H9 (cell line): ENCODE measurements at regions not wholly inside any gene's neighbourhood (a gene's known extent, or its start where the extent isn't known, plus 50 kb on each side); places are given as distances from the start of the nearest gene placed in this dataset.

ENCODE experiments used
- DNase-seq: peaks from one replicate; pipeline ENCODE4 v3.0.0-alpha.2; 2017
- H2AFZ ChIP-seq: one replicate; pipeline ENCODE4 v1.6.1; 2013; ENCODE audit warnings: mild to moderate bottlenecking, low read length, control low read depth, moderate library complexity
- H2AK5ac ChIP-seq: 2 replicates; pipeline ENCODE4 v1.6.1; 2013; ENCODE audit warnings: low read length, control low read depth, mixed read lengths; ENCODE audit not compliant: insufficient read length
- H2BK120ac ChIP-seq: one replicate; pipeline ENCODE4 v1.6.1; 2013; ENCODE audit warnings: low read depth, mild to moderate bottlenecking, low read length, control low read depth, inconsistent platforms; ENCODE audit not compliant: poor library complexity, severe bottlenecking
- H2BK12ac ChIP-seq: 2 replicates; pipeline ENCODE4 v1.6.1; 2013; ENCODE audit warnings: low read length, control low read depth, mixed read lengths, low read depth; ENCODE audit not compliant: insufficient read length
- H2BK15ac ChIP-seq: 2 replicates; pipeline ENCODE4 v1.6.1; 2013; ENCODE audit warnings: low read depth, low read length, control low read depth
- H2BK20ac ChIP-seq: one replicate; pipeline ENCODE4 v1.6.1; 2013; ENCODE audit warnings: low read depth, mild to moderate bottlenecking, low read length, control low read depth, inconsistent platforms; ENCODE audit not compliant: poor library complexity, severe bottlenecking
- H2BK5ac ChIP-seq: 2 replicates; pipeline ENCODE4 v1.6.1; 2013; ENCODE audit warnings: low read length, control low read depth, mixed read lengths; ENCODE audit not compliant: insufficient read length
- H3K14ac ChIP-seq: 2 replicates; pipeline ENCODE4 v1.6.1; 2013; ENCODE audit warnings: low read length, control low read depth; ENCODE audit not compliant: insufficient read depth
- H3K18ac ChIP-seq: 2 replicates; pipeline ENCODE4 v1.6.1; 2013; ENCODE audit warnings: low read depth, mild to moderate bottlenecking, mixed read lengths, low read length, control low read depth; ENCODE audit not compliant: insufficient read length
- H3K23ac ChIP-seq: 2 replicates; pipeline ENCODE4 v1.6.1; 2013; ENCODE audit warnings: low read length, control low read depth, mixed read lengths, low read depth; ENCODE audit not compliant: insufficient read length
- H3K23me2 ChIP-seq: 2 replicates; pipeline ENCODE4 v1.6.1; 2013; ENCODE audit warnings: low read depth, mild to moderate bottlenecking, mixed read lengths, low read length, control low read depth; ENCODE audit not compliant: insufficient read length, poor library complexity, severe bottlenecking
- H3K27ac ChIP-seq: 2 replicates; pipeline ENCODE4 v1.5.1; 2013; ENCODE audit warnings: low read length, control low read depth, mixed read lengths, low read depth; ENCODE audit not compliant: insufficient read length
- H3K27me3 ChIP-seq: 2 replicates; pipeline ENCODE4 v1.6.1; 2013; ENCODE audit warnings: low read length, control low read depth, inconsistent platforms; ENCODE audit not compliant: insufficient read depth
- H3K4ac ChIP-seq: 2 replicates; pipeline ENCODE4 v1.6.1; 2013; ENCODE audit warnings: low read depth, mild to moderate bottlenecking, control low read depth, inconsistent platforms, low read length, moderate library complexity
- H3K4me1 ChIP-seq: 2 replicates; pipeline ENCODE4 v1.6.1; 2013; ENCODE audit warnings: low read length, control low read depth, inconsistent platforms; ENCODE audit not compliant: insufficient read depth
- H3K4me2 ChIP-seq: 2 replicates; pipeline ENCODE4 v1.6.1; 2013; ENCODE audit warnings: low read length, control low read depth, mixed read lengths; ENCODE audit not compliant: insufficient read length, insufficient read depth
- H3K56ac ChIP-seq: 2 replicates; pipeline ENCODE4 v1.6.1; 2013; ENCODE audit warnings: low read depth, mild to moderate bottlenecking, mixed read lengths, low read length, control low read depth; ENCODE audit not compliant: insufficient read length
- H3K79me1 ChIP-seq: 2 replicates; pipeline ENCODE4 v1.6.1; 2013; ENCODE audit warnings: low read depth, mild to moderate bottlenecking, moderate library complexity, low read length, control low read depth, inconsistent platforms; ENCODE audit not compliant: insufficient read depth, poor library complexity, severe bottlenecking
- H3K79me2 ChIP-seq: 2 replicates; pipeline ENCODE4 v1.6.1; 2013; ENCODE audit warnings: low read length, control low read depth, inconsistent platforms; ENCODE audit not compliant: insufficient read depth
- H3K9ac ChIP-seq: 2 replicates; pipeline ENCODE4 v1.6.1; 2013; ENCODE audit warnings: low read length, control low read depth, mixed read lengths; ENCODE audit not compliant: insufficient read length; ENCODE audit errors: extremely low read depth
- H3K9me3 ChIP-seq: one replicate; pipeline ENCODE4 v1.6.1; 2013; ENCODE audit warnings: low read depth, low read length, inconsistent platforms; ENCODE audit not compliant: control insufficient read depth
- H3T11ph ChIP-seq: one replicate; pipeline ENCODE4 v1.6.1; 2013; ENCODE audit warnings: mild to moderate bottlenecking, low read length, control low read depth, inconsistent platforms
- H4K20me1 ChIP-seq: one replicate; pipeline ENCODE4 v1.6.1; 2013; ENCODE audit not compliant: control insufficient read depth, insufficient read length, insufficient read depth
- H4K5ac ChIP-seq: 2 replicates; pipeline ENCODE4 v1.6.1; 2013; ENCODE audit warnings: low read depth, mild to moderate bottlenecking, mixed read lengths, low read length, control low read depth; ENCODE audit not compliant: insufficient read length
- H4K8ac ChIP-seq: replicated peaks from 2 replicates; pipeline ENCODE4 v1.6.1; 2013; ENCODE audit warnings: low read length, control low read depth, mixed read lengths, low read depth; ENCODE audit not compliant: insufficient read length
- H4K91ac ChIP-seq: 2 replicates; pipeline ENCODE4 v1.6.1; 2013; ENCODE audit warnings: low read depth, mild to moderate bottlenecking, moderate library complexity, mixed read lengths, low read length, control low read depth; ENCODE audit not compliant: insufficient read length
- H3K27ac Mint-ChIP-seq, 3 experiments: 2 replicates in 2 of 3; 3 replicates in 1 of 3; pipeline ENCODE4 v1.8.0; 2020 to 2021; ENCODE audit warnings: mixed read lengths in 3 of 3, mild to moderate bottlenecking in 1 of 3, moderate library complexity in 1 of 3
- H3K27me3 Mint-ChIP-seq: 2 replicates; pipeline ENCODE4 v1.8.0; 2021; ENCODE audit warnings: low read depth, mild to moderate bottlenecking, moderate library complexity, mixed read lengths
- H3K36me3 Mint-ChIP-seq, 3 experiments: 2 replicates in 2 of 3; 3 replicates in 1 of 3; pipeline ENCODE4 v1.8.0; 2020 to 2021; ENCODE audit warnings: low read depth in 3 of 3, mixed read lengths in 3 of 3; ENCODE audit not compliant: insufficient read depth in 1 of 3
- H3K4me1 Mint-ChIP-seq, 2 experiments: 2 replicates each; pipeline ENCODE4 v1.8.0; 2020; ENCODE audit warnings: mixed read lengths in 2 of 2
- H3K4me3 Mint-ChIP-seq, 2 experiments: 2 replicates in 1 of 2; 3 replicates in 1 of 2; pipeline ENCODE4 v1.8.0; 2020 to 2021; ENCODE audit warnings: mild to moderate bottlenecking in 2 of 2, mixed read lengths in 2 of 2, moderate library complexity in 1 of 2
- H3K9me3 Mint-ChIP-seq, 2 experiments: 2 replicates in 1 of 2; 3 replicates in 1 of 2; pipeline ENCODE4 v1.8.0; 2020; ENCODE audit warnings: mild to moderate bottlenecking in 2 of 2, mixed read lengths in 2 of 2, moderate library complexity in 1 of 2
- CTCF ChIP-seq: fragments of 200-600 bp; sonication (generic); conservative IDR thresholded peaks from 3 replicates; pipeline ENCODE4 v1.8.0; 2021; ENCODE audit warnings: antibody characterized with exemption, mild to moderate bottlenecking
- WGBS: extraction: QIAGEN DNeasy Blood & Tissue Kit; methylation state at CpG from one replicate; pipeline ENCODE4 v1.1.7; 2013; ENCODE audit warnings: missing lambda C conversion rate, low lambda C conversion rate, mixed read lengths; ENCODE audit not compliant: insufficient read length; ENCODE audit errors: extremely low coverage; 5-methylcytosine and 5-hydroxymethylcytosine counted together

- Histone ChIP-seq H2BK120ac (no peak overlapping the region), H3K9ac (no peak overlapping the region), H2BK5ac (no peak overlapping the region), H3K79me1 (no peaks in the 10 kb centered on the region), H4K91ac (no peak overlapping the region), H3K79me2 (no peaks in the 10 kb centered on the region), H3K27ac (no peak overlapping the region), H2BK15ac (no peak overlapping the region), H4K8ac (no peak overlapping the region), H3K23me2 (no peaks in the 10 kb centered on the region), H4K5ac (no peak overlapping the region), H3K18ac (no peak overlapping the region), H3K4me2 (no peak overlapping the region), H2AFZ (no peak overlapping the region), H3K9me3 (no peaks in the 10 kb centered on the region), H2AK5ac (no peak overlapping the region), H2BK20ac (no peak overlapping the region), H3K4ac (no peak overlapping the region), H3K23ac (no peak overlapping the region), H3K27me3 (no peaks in the 10 kb centered on the region), H3K14ac (no peak overlapping the region), H3K4me1 (no peaks in the 10 kb centered on the region), H4K20me1 (no peaks in the 10 kb centered on the region), H3K56ac (no peak overlapping the region), H2BK12ac (no peak overlapping the region), H3T11ph (no peak overlapping the region)
- no CpG with 5 or more reads among the region's 8 CpGs for WGBS
- peaks cover 5 to 10% of the 10 kb centered on the region in 2 experiments for H3K4me1 Mint-ChIP-seq
- H3K27ac Mint-ChIP-seq = peak overlapping the region in 1 of 3 experiments; percentile 60; a peak in 1 of 7 replicates
- no peaks in the 10 kb centered on the region for H3K36me3 Mint-ChIP-seq
- no peaks in the 10 kb centered on the region for H3K9me3 Mint-ChIP-seq
- no peak for TF ChIP-seq CTCF
- no peak for DNase-seq
- H3K27me3 Mint-ChIP-seq = no peaks in the 10 kb centered on the region
- H3K4me3 Mint-ChIP-seq = no peak overlapping the region
Observed at GRCh38 chr13:29908416-29909080, 58.1 kb upstream of the UBL3 start.
